ENCODE measurements at regions not wholly inside any gene's neighbourhood (a gene's known extent, or its start where the extent isn't known, plus 50 kb on each side); places are given as distances from the start of the nearest gene placed in this dataset.

- no peak for TF ChIP-seq CTCF (conservative IDR thresholded peaks at IDR 0.05)
- TF ChIP-seq EZH2 (IDR thresholded peaks at IDR 0.05; ENCODE audit: low read depth) = no peak
Measured at GRCh38 chr5:158039441-158039840, 180.5 kb upstream of the CLINT1 start.
